WTC11 (cell line): ENCODE measurements at regions not wholly inside any gene's neighbourhood (a gene's known extent, or its start where the extent isn't known, plus 50 kb on each side); places are given as distances from the start of the nearest gene placed in this dataset.

Experiments used
- NFE2L1 ChIP-seq: sonication (generic); formaldehyde crosslinking; IDR thresholded peaks from 2 replicates; pipeline ENCODE4 v1.8.1; 2023; ENCODE audit warnings: missing genetic modification reagents
- NFYB ChIP-seq: sonication (generic); formaldehyde crosslinking; conservative IDR thresholded peaks from 2 replicates; pipeline ENCODE4 v1.8.0; 2022; ENCODE audit warnings: low read depth, missing genetic modification reagents
- ZNF263 ChIP-seq: sonication (generic); formaldehyde crosslinking; IDR thresholded peaks from 2 replicates; pipeline ENCODE4 v1.8.1; 2022; ENCODE audit warnings: low read depth, mild to moderate bottlenecking, moderate library complexity, missing genetic modification reagents
- TF ChIP-seq, protein P1 (sequence below): sonication (generic); formaldehyde crosslinking; IDR thresholded peaks from 2 replicates; pipeline ENCODE4 v1.8.0; 2022; ENCODE audit warnings: mild to moderate bottlenecking, missing genetic modification reagents
- TF ChIP-seq, protein P2 (sequence below): fragments of 200-600 bp; IDR thresholded peaks from 2 replicates; pipeline ENCODE4 v1.8.0; 2022; ENCODE audit warnings: antibody characterized with exemption
- TF ChIP-seq, protein P3 (sequence below): sonication (generic); formaldehyde crosslinking; IDR thresholded peaks from 2 replicates; pipeline ENCODE4 v1.8.1; 2023; ENCODE audit warnings: mild to moderate bottlenecking, moderate library complexity, missing genetic modification reagents
- TF ChIP-seq, protein P4 (sequence below): sonication (generic); formaldehyde crosslinking; IDR thresholded peaks from 2 replicates; pipeline ENCODE4 v1.8.0; 2022; ENCODE audit warnings: mild to moderate bottlenecking, missing genetic modification reagents
- TF ChIP-seq, protein P5 (sequence below): sonication (generic); formaldehyde crosslinking; conservative IDR thresholded peaks from 2 replicates; pipeline ENCODE4 v1.8.1; 2023; ENCODE audit warnings: mild to moderate bottlenecking, low read depth, missing genetic modification reagents, moderate library complexity
- TF ChIP-seq, protein P6 (sequence below): sonication (generic); formaldehyde crosslinking; IDR thresholded peaks from 2 replicates; pipeline ENCODE4 v1.8.1; 2022; ENCODE audit warnings: mild to moderate bottlenecking, moderate library complexity, missing genetic modification reagents

DNA sequence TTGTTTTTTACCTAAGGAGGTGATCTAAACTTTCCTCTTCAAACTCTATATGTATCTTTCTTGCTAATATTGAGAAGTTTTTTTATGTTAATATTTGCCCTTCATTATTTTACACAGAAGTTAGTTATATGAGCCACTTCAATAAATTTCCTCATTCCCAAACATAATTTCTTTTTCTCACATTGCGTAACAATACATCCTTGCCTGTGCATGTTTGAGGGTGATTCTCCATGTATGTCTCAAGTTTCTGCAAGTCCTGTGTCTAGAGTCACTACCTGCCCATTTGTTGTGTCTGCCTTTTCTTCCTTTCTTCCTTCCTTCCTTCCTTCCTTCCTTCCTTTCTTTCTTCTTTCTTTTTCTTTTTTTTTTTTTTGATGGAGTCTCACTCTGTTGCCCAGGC is 2057.9 kb downstream of the PCDH7 start:
- TF ChIP-seq NFE2L1 (CRISPR knock-in tag) (no peak), NFYB (CRISPR knock-in tag) (no peak), ZNF263 (CRISPR knock-in tag) (no peak)
- TF ChIP-seq, protein P1, sequence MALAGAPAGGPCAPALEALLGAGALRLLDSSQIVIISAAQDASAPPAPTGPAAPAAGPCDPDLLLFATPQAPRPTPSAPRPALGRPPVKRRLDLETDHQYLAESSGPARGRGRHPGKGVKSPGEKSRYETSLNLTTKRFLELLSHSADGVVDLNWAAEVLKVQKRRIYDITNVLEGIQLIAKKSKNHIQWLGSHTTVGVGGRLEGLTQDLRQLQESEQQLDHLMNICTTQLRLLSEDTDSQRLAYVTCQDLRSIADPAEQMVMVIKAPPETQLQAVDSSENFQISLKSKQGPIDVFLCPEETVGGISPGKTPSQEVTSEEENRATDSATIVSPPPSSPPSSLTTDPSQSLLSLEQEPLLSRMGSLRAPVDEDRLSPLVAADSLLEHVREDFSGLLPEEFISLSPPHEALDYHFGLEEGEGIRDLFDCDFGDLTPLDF: no peak
- TF ChIP-seq, protein P2, sequence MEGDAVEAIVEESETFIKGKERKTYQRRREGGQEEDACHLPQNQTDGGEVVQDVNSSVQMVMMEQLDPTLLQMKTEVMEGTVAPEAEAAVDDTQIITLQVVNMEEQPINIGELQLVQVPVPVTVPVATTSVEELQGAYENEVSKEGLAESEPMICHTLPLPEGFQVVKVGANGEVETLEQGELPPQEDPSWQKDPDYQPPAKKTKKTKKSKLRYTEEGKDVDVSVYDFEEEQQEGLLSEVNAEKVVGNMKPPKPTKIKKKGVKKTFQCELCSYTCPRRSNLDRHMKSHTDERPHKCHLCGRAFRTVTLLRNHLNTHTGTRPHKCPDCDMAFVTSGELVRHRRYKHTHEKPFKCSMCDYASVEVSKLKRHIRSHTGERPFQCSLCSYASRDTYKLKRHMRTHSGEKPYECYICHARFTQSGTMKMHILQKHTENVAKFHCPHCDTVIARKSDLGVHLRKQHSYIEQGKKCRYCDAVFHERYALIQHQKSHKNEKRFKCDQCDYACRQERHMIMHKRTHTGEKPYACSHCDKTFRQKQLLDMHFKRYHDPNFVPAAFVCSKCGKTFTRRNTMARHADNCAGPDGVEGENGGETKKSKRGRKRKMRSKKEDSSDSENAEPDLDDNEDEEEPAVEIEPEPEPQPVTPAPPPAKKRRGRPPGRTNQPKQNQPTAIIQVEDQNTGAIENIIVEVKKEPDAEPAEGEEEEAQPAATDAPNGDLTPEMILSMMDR: no peak
- TF ChIP-seq, protein P3, sequence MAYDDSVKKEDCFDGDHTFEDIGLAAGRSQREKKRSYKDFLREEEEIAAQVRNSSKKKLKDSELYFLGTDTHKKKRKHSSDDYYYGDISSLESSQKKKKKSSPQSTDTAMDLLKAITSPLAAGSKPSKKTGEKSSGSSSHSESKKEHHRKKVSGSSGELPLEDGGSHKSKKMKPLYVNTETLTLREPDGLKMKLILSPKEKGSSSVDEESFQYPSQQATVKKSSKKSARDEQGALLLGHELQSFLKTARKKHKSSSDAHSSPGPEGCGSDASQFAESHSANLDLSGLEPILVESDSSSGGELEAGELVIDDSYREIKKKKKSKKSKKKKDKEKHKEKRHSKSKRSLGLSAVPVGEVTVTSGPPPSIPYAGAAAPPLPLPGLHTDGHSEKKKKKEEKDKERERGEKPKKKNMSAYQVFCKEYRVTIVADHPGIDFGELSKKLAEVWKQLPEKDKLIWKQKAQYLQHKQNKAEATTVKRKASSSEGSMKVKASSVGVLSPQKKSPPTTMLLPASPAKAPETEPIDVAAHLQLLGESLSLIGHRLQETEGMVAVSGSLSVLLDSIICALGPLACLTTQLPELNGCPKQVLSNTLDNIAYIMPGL (CRISPR knock-in tag): no peak
- TF ChIP-seq, protein P4, sequence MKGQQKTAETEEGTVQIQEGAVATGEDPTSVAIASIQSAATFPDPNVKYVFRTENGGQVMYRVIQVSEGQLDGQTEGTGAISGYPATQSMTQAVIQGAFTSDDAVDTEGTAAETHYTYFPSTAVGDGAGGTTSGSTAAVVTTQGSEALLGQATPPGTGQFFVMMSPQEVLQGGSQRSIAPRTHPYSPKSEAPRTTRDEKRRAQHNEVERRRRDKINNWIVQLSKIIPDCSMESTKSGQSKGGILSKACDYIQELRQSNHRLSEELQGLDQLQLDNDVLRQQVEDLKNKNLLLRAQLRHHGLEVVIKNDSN (CRISPR knock-in tag): no peak
- TF ChIP-seq, protein P5, sequence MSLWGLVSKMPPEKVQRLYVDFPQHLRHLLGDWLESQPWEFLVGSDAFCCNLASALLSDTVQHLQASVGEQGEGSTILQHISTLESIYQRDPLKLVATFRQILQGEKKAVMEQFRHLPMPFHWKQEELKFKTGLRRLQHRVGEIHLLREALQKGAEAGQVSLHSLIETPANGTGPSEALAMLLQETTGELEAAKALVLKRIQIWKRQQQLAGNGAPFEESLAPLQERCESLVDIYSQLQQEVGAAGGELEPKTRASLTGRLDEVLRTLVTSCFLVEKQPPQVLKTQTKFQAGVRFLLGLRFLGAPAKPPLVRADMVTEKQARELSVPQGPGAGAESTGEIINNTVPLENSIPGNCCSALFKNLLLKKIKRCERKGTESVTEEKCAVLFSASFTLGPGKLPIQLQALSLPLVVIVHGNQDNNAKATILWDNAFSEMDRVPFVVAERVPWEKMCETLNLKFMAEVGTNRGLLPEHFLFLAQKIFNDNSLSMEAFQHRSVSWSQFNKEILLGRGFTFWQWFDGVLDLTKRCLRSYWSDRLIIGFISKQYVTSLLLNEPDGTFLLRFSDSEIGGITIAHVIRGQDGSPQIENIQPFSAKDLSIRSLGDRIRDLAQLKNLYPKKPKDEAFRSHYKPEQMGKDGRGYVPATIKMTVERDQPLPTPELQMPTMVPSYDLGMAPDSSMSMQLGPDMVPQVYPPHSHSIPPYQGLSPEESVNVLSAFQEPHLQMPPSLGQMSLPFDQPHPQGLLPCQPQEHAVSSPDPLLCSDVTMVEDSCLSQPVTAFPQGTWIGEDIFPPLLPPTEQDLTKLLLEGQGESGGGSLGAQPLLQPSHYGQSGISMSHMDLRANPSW (CRISPR knock-in tag): no peak
- TF ChIP-seq, protein P6, sequence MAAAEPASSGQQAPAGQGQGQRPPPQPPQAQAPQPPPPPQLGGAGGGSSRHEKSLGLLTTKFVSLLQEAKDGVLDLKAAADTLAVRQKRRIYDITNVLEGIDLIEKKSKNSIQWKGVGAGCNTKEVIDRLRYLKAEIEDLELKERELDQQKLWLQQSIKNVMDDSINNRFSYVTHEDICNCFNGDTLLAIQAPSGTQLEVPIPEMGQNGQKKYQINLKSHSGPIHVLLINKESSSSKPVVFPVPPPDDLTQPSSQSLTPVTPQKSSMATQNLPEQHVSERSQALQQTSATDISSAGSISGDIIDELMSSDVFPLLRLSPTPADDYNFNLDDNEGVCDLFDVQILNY (CRISPR knock-in tag): no peak
